ENCODE measurements at regions not wholly inside any gene's neighbourhood (a gene's known extent, or its start where the extent isn't known, plus 50 kb on each side); places are given as distances from the start of the nearest gene placed in this dataset.

DNA sequence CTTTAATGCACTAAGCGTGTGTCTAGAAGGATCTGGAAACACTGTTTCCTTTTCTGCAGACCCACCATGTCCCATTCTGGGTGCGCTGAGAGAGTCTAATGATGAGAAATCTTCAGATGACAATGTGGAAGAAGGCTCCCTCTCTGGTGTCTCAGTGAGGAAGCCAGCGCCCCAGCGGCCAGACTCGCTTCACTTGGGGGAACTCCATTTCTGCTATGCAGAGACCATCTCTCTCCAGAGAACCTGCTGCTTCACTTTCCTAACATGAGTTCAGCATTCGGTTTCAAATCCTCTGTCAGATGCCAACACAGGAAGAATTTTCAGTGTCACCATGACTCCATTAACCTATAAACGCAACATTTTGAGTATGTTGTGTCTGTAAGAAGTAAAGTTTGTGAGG, 121.8 kb downstream of the SYF2 start:
- Histone ChIP-seq H3K9ac (ENCODE audit: low read length) (no peak overlapping the region), H3K4me3 (ENCODE audit: insufficient read depth in 1 of 2, low read depth in 1 of 2, low read length in 2 of 2) (no peak overlapping the region), H3K79me1 (replicated peaks; ENCODE audit: low read length, poor library complexity, severe bottlenecking) (no peaks in the 10 kb centered on the region), H3K9me3 (ENCODE audit: control insufficient read depth, low read length) (peaks cover 11% of the 10 kb centered on the region), H3K4me1 (ENCODE audit: control insufficient read depth, insufficient read depth, low read depth, low read length) (peaks cover 6% of the 10 kb centered on the region), H2BK15ac (ENCODE audit: low read depth, poor library complexity, severe bottlenecking) (no peak overlapping the region), H3K14ac (ENCODE audit: low read length in 2 of 2) (no peak overlapping the region), H2BK120ac (ENCODE audit: low read depth, low read length) (no peak overlapping the region), H3K4ac (ENCODE audit: low read depth in 1 of 2, low read length in 2 of 2) (no peak overlapping the region), H3K4me2 (ENCODE audit: low read length, poor library complexity, severe bottlenecking) (no peak overlapping the region), H2BK12ac (ENCODE audit: low read length in 2 of 2) (no peak overlapping the region), H4K8ac (ENCODE audit: low read length) (no peak overlapping the region), H4K91ac (ENCODE audit: low read length) (no peak overlapping the region), H3K23ac (ENCODE audit: low read length in 2 of 2) (no peak overlapping the region), H2BK5ac (ENCODE audit: low read depth, low read length, poor library complexity, severe bottlenecking) (no peak overlapping the region), H3K36me3 (ENCODE audit: control insufficient read depth in 1 of 2, insufficient read depth in 2 of 2, low read depth in 1 of 2, low read length in 2 of 2) (no peaks in the 10 kb centered on the region), H2AK5ac (ENCODE audit: low read length, severe bottlenecking) (no peak overlapping the region), H3K27me3 (ENCODE audit: control insufficient read depth in 1 of 2, insufficient read depth in 1 of 2, low read length in 2 of 2) (peaks cover 54 to 64% of the 10 kb centered on the region in 2 experiments), H3K27ac (ENCODE audit: low read length, poor library complexity, severe bottlenecking) (no peak overlapping the region), H3K18ac (ENCODE audit: low read depth in 1 of 2, low read length in 2 of 2) (no peak overlapping the region), H2AFZ (ENCODE audit: low read depth, low read length) (no peak overlapping the region)
- DNase-seq: no peak
- WGBS: 93% methylated on average over 5 of the region's 7 CpGs

DNA sequence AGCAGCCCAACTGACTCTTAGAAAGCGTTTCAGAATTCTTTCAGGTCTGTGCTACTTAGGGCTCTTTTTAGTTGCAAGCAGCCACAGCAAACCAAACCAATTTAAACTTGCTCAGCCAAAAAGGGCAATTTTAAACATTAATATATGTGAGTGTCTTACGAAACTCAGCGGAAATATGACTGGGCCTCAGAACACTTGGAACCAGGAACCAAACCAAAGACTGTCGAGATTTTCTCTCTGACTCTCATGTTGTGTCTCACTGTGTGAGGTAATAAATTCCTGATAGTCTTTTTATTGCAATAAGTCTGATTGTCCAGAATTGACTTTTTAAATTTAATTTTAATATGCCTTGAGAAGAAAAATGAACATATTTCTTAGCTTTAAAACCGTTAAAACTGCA, 122.3 kb downstream of the SYF2 start:
- no peak for DNase-seq
- Histone ChIP-seq H3K4me3 (ENCODE audit: insufficient read depth in 1 of 2, low read depth in 1 of 2, low read length in 2 of 2) (no peak overlapping the region), H3K4ac (ENCODE audit: low read depth in 1 of 2, low read length in 2 of 2) (no peak overlapping the region), H3K9ac (ENCODE audit: low read length) (no peak overlapping the region), H3K23ac (ENCODE audit: low read length in 2 of 2) (no peak overlapping the region), H2BK12ac (ENCODE audit: low read length in 2 of 2) (no peak overlapping the region), H2AK5ac (ENCODE audit: low read length, severe bottlenecking) (no peak overlapping the region), H4K8ac (ENCODE audit: low read length) (no peak overlapping the region), H2BK120ac (ENCODE audit: low read depth, low read length) (no peak overlapping the region), H3K79me1 (replicated peaks; ENCODE audit: low read length, poor library complexity, severe bottlenecking) (no peaks in the 10 kb centered on the region), H2BK5ac (ENCODE audit: low read depth, low read length, poor library complexity, severe bottlenecking) (no peak overlapping the region), H3K4me2 (ENCODE audit: low read length, poor library complexity, severe bottlenecking) (no peak overlapping the region), H3K36me3 (ENCODE audit: control insufficient read depth in 1 of 2, insufficient read depth in 2 of 2, low read depth in 1 of 2, low read length in 2 of 2) (no peaks in the 10 kb centered on the region), H3K4me1 (ENCODE audit: control insufficient read depth, insufficient read depth, low read depth, low read length) (peaks cover 6% of the 10 kb centered on the region), H2BK15ac (ENCODE audit: low read depth, poor library complexity, severe bottlenecking) (no peak overlapping the region), H3K27me3 (ENCODE audit: control insufficient read depth in 1 of 2, insufficient read depth in 1 of 2, low read length in 2 of 2) (peaks cover 53 to 63% of the 10 kb centered on the region in 2 experiments), H3K27ac (ENCODE audit: low read length, poor library complexity, severe bottlenecking) (no peak overlapping the region), H2AFZ (ENCODE audit: low read depth, low read length) (no peak overlapping the region), H4K91ac (ENCODE audit: low read length) (no peak overlapping the region), H3K14ac (ENCODE audit: low read length in 2 of 2) (no peak overlapping the region), H3K18ac (ENCODE audit: low read depth in 1 of 2, low read length in 2 of 2) (no peak overlapping the region), H3K9me3 (ENCODE audit: control insufficient read depth, low read length) (peaks cover 11% of the 10 kb centered on the region)
- WGBS: 83% methylated on average over 5 of the region's 5 CpGs

DNA sequence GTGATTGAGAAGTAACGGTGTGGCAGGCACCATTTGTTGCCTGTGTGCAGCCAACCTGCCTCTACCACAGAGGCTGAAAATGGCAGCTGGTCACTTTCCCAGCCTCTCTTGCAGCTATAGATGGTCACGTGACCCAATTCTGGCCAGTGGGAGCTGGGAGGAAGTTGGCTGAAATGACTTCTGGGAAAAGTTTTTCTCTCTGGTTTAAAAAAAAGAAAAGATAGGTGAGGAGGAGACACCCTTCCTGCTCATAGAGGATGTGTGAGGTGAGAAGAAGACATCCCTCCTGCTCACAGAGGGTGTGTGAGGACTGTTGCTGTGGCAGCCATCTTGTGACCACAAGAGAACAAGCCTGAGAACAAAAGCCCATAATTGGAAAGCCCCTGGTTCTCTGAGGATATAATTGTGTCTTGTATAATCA, 122.8 kb downstream of the SYF2 start:
- peaks cover 53 to 63% of the 10 kb centered on the region in 2 experiments for H3K27me3 ChIP-seq (ENCODE audit: control insufficient read depth in 1 of 2, insufficient read depth in 1 of 2, low read length in 2 of 2)
- no peak overlapping the region for H3K4me3 ChIP-seq (ENCODE audit: insufficient read depth in 1 of 2, low read depth in 1 of 2, low read length in 2 of 2)
- no peak overlapping the region for H3K4ac ChIP-seq (ENCODE audit: low read depth in 1 of 2, low read length in 2 of 2)
- no peak overlapping the region for H2BK12ac ChIP-seq (ENCODE audit: low read length in 2 of 2)
- H3K14ac ChIP-seq (ENCODE audit: low read length in 2 of 2): no peak overlapping the region
- no peak overlapping the region for H2BK5ac ChIP-seq (ENCODE audit: low read depth, low read length, poor library complexity, severe bottlenecking)
- no peak overlapping the region for H4K91ac ChIP-seq (ENCODE audit: low read length)
- WGBS: 89% methylated on average over 2 of the region's 2 CpGs
- no peak overlapping the region for H3K9ac ChIP-seq (ENCODE audit: low read length)
- H3K79me1 ChIP-seq (replicated peaks; ENCODE audit: low read length, poor library complexity, severe bottlenecking): no peaks in the 10 kb centered on the region
- H4K8ac ChIP-seq (ENCODE audit: low read length): no peak overlapping the region
- no peak overlapping the region for H2AK5ac ChIP-seq (ENCODE audit: low read length, severe bottlenecking)
- peaks cover 11% of the 10 kb centered on the region for H3K9me3 ChIP-seq (ENCODE audit: control insufficient read depth, low read length)
- H3K18ac ChIP-seq (ENCODE audit: low read depth in 1 of 2, low read length in 2 of 2): no peak overlapping the region
- H3K4me1 ChIP-seq (ENCODE audit: control insufficient read depth, insufficient read depth, low read depth, low read length): peaks cover 6% of the 10 kb centered on the region
- no peak for DNase-seq
- H2BK120ac ChIP-seq (ENCODE audit: low read depth, low read length): no peak overlapping the region
- no peak overlapping the region for H2AFZ ChIP-seq (ENCODE audit: low read depth, low read length)
- no peak overlapping the region for H3K4me2 ChIP-seq (ENCODE audit: low read length, poor library complexity, severe bottlenecking)
- no peak overlapping the region for H3K27ac ChIP-seq (ENCODE audit: low read length, poor library complexity, severe bottlenecking)
- H3K23ac ChIP-seq (ENCODE audit: low read length in 2 of 2): no peak overlapping the region
- no peak overlapping the region for H2BK15ac ChIP-seq (ENCODE audit: low read depth, poor library complexity, severe bottlenecking)
- H3K36me3 ChIP-seq (ENCODE audit: control insufficient read depth in 1 of 2, insufficient read depth in 2 of 2, low read depth in 1 of 2, low read length in 2 of 2): no peaks in the 10 kb centered on the region

DNA sequence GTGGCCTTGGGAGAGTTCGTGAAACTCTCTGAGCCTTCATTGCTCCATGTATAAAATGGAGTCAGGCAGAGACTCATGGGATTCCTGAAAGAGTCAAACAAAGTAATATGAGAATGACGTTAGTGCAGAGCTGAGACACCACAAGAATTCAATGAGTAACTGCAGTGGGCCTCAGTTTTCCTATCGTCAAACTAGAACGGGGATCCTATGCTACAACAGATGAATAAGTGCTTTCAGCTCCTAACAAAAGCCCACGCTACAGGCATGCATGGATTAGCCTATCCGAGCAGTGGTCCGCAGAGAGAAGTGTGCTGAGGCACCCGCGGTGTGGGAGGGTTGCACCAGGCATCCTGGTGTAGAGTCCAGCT, 124.7 kb downstream of the SYF2 start:
- Histone ChIP-seq H2BK12ac (ENCODE audit: low read length in 2 of 2) (no peak overlapping the region), H3K27ac (ENCODE audit: low read length, poor library complexity, severe bottlenecking) (no peak overlapping the region), H3K36me3 (ENCODE audit: control insufficient read depth in 1 of 2, insufficient read depth in 2 of 2, low read depth in 1 of 2, low read length in 2 of 2) (no peaks in the 10 kb centered on the region), H3K9me3 (ENCODE audit: control insufficient read depth, low read length) (peaks cover 11% of the 10 kb centered on the region), H2BK5ac (ENCODE audit: low read depth, low read length, poor library complexity, severe bottlenecking) (no peak overlapping the region), H2BK120ac (ENCODE audit: low read depth, low read length) (no peak overlapping the region), H2BK15ac (ENCODE audit: low read depth, poor library complexity, severe bottlenecking) (no peak overlapping the region), H3K79me1 (replicated peaks; ENCODE audit: low read length, poor library complexity, severe bottlenecking) (no peaks in the 10 kb centered on the region), H3K27me3 (ENCODE audit: control insufficient read depth in 1 of 2, insufficient read depth in 1 of 2, low read length in 2 of 2) (peaks cover 56 to 66% of the 10 kb centered on the region in 2 experiments), H2AK5ac (ENCODE audit: low read length, severe bottlenecking) (no peak overlapping the region), H3K4me1 (ENCODE audit: control insufficient read depth, insufficient read depth, low read depth, low read length) (peaks cover 6% of the 10 kb centered on the region), H3K4me2 (ENCODE audit: low read length, poor library complexity, severe bottlenecking) (no peak overlapping the region), H3K23ac (ENCODE audit: low read length in 2 of 2) (no peak overlapping the region), H3K14ac (ENCODE audit: low read length in 2 of 2) (no peak overlapping the region), H4K91ac (ENCODE audit: low read length) (no peak overlapping the region), H3K4ac (ENCODE audit: low read depth in 1 of 2, low read length in 2 of 2) (no peak overlapping the region), H4K8ac (ENCODE audit: low read length) (no peak overlapping the region), H2AFZ (ENCODE audit: low read depth, low read length) (no peak overlapping the region), H3K4me3 (ENCODE audit: insufficient read depth in 1 of 2, low read depth in 1 of 2, low read length in 2 of 2) (no peak overlapping the region), H3K9ac (ENCODE audit: low read length) (no peak overlapping the region), H3K18ac (ENCODE audit: low read depth in 1 of 2, low read length in 2 of 2) (no peak overlapping the region)
- DNase-seq: peak; percentile 10
- WGBS: 87% methylated on average over 9 of the region's 9 CpGs

All from mesenchymal stem cell (in vitro differentiated cells and primary cell).